ENCODE measurements at regions not wholly inside any gene's neighbourhood (a gene's known extent, or its start where the extent isn't known, plus 50 kb on each side); places are given as distances from the start of the nearest gene placed in this dataset.
"Not testable (repeated sequence)": the region's sequence is repeated elsewhere in the genome, so short reads cannot be mapped to it uniquely, and the experiment has no call there.

DNA sequence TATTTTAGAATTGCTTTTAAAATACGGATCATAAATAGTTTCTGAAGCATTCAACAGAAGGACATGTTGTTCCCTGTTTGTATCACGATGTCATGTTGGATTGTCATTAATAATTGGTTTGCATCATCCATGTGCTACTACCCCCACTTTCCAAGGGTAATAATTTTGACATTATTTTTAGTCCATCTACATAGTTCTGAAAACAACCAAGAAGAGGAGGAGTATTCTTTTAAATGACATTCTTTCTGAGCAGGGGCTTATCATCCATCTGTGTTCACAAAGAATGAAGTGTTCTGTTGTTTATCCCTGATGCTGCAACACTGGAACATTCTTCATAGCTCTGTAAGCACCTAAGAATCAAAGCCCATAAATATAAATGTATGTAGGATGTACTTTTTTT lies 151.0 kb upstream of the CITED2 start:
- DNase-seq (ENCODE audit: missing footprints) (no peak), ATAC-seq (no peak)
- intact Hi-C loops (cut with DNase I): no loop called here

DNA sequence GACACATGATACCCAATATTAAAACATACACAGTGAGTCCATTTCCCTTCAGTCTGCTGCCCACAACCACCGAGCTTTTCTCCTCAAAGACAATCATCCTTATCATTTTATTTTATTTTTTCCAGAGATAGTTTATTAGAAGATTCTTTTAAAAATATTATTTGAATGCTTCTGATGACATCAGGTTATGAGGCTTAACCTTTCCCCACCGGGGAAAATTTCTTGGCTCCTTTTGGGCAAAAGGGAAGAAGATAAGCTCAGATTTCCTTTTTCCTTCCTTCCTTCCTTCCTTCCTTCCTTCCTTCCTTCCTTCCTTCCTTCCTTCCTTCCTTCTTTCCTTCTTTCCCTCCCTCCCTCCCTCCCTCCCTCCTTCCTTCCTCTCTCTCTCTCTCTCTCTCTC lies 149.5 kb upstream of the CITED2 start:
- intact Hi-C loops (cut with DNase I): no loop called here

DNA sequence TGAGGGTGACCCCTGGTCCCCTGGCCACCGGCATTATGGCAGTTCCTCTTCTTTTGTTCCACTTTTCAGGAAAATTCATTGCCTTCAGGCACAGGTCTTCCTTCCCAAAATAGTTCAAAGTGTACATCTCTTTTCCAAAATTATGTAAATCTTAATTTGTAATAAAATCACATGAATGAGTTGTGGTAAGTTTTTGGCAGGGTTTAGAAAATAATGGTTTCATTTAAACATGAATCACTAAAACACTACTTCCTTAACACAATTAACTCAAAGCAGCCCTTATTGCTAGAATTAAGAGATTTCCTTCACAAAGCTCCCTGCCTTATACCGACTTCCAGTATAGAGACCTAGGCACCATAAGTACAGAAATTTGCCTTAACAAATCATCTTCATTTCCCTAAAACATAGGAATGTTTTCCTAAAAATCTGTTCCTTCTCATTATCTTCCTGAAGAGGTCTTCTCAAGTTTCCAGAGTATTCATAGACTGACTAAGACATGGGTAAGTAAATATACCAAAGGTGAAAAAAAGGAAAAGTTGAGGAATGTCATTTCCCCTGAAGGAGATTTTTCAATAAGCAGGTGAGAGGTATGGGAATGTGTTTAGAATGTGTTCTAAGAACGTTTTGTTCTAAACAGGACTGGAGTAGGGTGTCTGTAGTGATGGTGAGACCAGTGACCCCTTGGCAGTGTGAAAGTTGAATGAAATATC lies 148.2 kb upstream of the CITED2 start:
- ATAC-seq (no peak), DNase-seq (ENCODE audit: missing footprints) (no peak)
- intact Hi-C loops (cut with DNase I): no loop called here

More for the DNA sequence above, 149.5 kb upstream of the CITED2 start:
- ATAC-seq (no peak), DNase-seq (ENCODE audit: missing footprints) (no peak)

DNA sequence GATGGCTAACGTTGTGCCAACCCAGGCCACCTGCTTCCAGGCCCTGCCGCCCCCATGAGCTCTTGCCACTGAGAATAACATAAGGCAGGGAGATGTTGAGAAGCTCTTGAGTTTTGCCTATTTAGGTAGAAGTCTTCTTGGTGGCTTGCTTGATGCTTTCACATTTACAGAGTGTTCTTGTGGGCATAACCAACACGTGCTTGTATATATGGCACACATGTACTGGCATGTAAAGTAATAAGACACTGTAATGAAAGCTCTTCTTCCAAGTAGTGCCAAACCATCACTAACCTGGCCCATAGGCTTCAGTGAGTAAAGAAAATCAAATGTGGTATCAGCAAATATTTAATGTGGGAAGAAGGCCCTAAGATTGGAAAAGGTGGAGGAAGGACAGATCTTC lies 146.9 kb upstream of the CITED2 start:
- ATAC-seq (no peak), DNase-seq (ENCODE audit: missing footprints) (no peak)
- intact Hi-C loops (cut with DNase I): no loop called here

DNA sequence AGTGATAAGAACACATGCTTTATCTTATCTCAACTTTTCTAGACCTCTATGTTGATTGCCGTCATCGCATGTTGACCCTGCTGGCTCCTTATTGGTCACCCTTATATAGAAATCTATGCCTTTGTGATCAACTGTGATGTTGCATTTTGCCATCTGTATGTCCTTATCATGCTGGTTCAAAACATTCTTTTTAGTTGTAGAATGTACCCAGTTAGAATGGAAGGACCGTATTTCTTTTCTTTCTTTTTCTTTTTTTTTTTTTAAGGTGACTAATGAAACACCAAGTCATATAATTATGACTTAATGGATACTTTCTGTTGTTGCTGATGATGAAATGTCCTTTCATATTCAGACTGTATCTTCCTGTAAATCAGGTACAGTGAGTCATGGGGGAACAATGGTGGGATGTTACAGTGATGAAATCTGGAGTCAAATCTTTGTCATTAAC lies 145.9 kb upstream of the CITED2 start:
- no peak for ATAC-seq
- intact Hi-C loops (cut with DNase I): no loop called here
- no peak for DNase-seq (ENCODE audit: missing footprints)

DNA sequence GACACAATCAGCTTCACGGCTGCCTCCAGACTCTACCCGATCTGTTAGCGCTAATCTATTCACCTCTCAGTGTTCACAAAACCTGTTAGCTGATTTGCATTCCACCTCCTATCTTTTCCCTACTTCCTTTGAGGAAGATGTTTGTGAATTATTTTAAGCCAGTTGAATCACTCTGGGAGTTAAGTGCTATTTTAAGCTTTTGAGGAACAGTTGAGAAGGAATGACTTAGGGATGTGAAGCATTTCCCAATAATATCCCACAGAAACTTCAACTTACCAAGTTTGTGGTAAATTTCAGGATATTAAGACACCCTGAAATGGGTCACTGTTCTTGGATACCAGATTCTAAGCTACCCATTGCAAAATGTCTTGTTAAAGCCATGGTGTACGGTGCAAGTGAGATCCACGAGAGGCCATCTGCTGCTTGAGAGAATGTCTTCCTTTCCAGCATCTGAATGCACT lies 145.2 kb upstream of the CITED2 start:
- intact Hi-C loops (cut with DNase I): loop anchor here (10.0 kb wide), 1 partner anchor 255 kb away; no protein-coding TSS in a partner anchor
- no peak for ATAC-seq

DNA sequence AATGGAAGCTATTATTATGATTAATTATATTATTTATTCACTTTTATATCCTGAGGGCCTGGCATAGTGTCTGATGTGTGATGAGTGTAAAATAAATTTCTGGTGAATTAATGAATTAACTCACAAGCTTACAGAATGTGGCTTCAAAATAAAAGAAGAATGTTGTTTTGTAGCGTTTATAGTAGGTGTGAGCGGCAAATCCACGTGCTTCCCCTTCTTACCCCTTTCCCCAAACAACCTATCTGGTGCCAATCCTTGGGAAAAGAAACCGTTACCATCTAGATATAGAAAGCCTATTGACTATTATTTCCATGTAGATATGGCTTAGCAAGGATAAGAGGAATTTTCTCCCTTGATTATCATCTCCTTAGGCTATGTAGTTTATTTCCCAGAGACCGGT lies 144.6 kb upstream of the CITED2 start:
- DNase-seq (ENCODE audit: missing footprints) (no peak), ATAC-seq (no peak)
- intact Hi-C loops (cut with DNase I): loop anchor here (10.0 kb wide), 1 partner anchor 256 kb away; no protein-coding TSS in a partner anchor

More for the DNA sequence above, 145.2 kb upstream of the CITED2 start:
- no peak for DNase-seq (ENCODE audit: missing footprints)

DNA sequence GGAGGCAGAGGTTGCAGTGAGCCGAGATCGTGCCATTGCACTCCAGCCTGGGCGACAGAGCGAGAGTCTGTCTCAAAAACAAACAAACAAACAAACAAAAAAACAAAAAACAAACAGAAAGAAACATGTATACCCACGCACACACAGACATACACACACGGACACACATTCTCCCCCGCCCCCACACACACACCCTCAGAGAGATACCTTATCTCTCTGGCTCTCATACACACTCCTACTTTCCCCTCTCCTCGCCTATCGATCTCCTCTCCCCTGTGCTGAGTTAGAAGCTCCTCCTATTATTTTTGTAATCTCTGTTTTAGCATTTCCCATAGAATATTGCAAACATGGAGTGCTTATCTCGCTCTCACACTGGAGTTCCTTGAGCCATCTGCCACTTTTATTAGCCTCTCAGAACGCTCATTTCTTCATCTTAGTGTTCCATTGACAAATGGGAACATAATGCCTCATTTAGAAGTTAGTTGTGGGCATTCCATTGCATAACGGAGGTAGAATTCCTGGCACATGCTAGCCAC lies 144.2 kb upstream of the CITED2 start:
- DNase-seq (ENCODE audit: missing footprints) (no peak), ATAC-seq (no peak)
- intact Hi-C loops (cut with DNase I): loop anchor here (10.0 kb wide), 1 partner anchor 256 kb away; no protein-coding TSS in a partner anchor

DNA sequence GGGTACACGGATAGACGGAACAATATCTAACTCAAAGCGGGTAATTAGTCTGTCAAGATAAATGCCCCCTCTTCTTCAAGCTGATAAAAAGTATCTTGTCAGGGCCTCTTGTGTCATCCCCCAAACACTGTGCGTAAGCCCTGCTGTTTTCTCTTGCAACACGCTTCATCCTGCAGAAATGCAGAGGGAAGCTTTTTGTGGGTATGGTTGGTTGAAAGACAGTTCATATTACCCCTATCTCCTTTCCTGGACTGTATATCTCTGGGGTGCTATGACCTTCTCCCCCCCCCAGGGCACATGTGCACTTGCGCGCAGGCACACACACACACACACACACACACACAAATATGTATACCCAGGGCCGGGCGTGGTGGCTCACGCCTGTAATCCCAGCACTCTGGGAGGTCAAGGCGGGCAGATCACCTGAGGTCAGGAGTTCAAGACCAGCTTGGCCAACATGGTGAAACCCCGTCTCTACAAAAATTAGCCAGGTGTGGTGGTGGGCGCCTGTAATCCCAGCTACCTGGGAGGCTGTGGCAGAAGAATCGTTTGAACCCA lies 143.6 kb upstream of the CITED2 start:
- intact Hi-C loops (cut with DNase I): loop anchor here (10.0 kb wide), 1 partner anchor 257 kb away; no protein-coding TSS in a partner anchor
- DNase-seq (ENCODE audit: missing footprints); ATAC-seq: not testable (repeated sequence)

DNA sequence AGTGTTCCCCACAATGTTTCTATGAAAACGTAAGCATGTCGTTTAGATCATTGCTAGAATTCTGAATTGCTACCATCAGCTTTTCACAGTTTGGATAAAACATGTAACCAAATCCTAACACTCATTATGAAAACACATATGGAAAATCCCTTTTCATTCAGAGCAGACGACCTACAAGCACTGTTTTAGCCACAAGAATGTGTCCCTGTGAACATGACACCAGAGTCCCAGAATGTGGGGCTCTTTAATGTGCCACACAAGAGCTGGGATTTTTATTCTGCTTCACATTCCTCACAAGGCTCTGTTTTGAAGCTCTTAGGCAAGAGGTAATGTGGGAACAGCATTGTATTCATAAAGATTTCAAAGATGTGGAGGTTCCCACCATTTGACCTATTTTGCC lies 141.1 kb upstream of the CITED2 start:
- DNase-seq (ENCODE audit: missing footprints): no peak
- intact Hi-C loops (cut with DNase I): loop anchor here (10.0 kb wide), 1 partner anchor 259 kb away; no protein-coding TSS in a partner anchor
- no peak for ATAC-seq

DNA sequence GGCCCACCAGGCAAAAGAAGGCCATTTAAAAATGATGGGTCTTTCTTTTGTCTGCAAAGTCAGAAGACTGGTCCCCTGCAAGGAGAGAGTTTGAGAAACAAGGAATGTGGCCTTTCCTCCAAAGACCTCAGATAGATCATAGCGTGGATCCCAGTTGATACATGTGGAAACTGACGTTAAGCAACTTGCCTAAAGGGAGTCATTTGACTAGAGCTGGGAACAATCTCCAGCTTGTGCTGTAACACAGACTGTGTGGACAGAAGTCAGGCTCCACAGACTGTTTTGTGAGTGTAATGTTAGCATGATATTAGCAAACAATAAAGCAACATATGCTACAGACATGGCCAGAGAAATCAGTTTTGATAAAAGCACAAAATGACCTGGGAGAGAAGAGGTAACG lies 140.4 kb upstream of the CITED2 start:
- DNase-seq (ENCODE audit: missing footprints) (no peak), ATAC-seq (no peak)
- intact Hi-C loops (cut with DNase I): loop anchor here (5.0 to 10.0 kb wide), 3 partner anchors 260 to 457 kb away; no protein-coding TSS in a partner anchor

DNA sequence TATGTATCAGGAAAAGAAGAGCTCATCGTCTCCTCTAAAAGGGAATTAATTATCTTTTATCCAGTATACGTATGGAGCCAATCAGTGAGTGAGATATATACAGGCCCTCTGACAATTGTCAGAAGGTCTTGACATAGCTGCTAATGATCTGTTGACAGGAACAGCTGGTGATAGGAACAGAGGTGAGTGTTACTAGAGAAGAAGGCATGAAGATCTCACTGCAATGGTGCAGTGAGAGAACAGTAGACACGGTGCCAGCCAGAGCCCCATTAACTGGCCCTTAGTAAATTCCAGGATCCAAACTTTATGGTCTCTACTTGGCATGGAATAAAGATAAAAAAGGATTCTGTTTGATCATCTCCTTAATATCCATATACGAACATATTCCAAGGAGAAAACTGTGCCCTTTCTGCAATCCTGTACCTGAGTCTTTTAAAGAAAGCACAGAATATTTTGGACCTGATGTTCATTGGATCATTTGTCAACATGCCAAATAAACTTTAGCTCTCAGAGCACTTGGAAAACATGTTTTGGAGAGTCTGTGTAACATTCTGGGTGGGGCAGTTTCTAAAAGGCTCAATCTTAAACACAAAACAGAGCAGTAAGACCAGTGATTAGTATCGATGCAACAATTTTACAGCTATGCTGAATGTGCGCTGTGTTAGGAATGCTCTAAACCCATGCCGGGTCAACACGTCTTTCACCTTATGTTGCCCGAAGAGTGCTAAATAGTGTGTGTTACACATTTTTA lies 135.8 kb upstream of the CITED2 start:
- intact Hi-C loops (cut with DNase I): loop anchor here (1.0 to 10.0 kb wide), 5 partner anchors 133 to 928 kb away; no protein-coding TSS in a partner anchor
- ATAC-seq: peak; percentile 96
- DNase-seq (ENCODE audit: missing footprints): peak; percentile 54

DNA sequence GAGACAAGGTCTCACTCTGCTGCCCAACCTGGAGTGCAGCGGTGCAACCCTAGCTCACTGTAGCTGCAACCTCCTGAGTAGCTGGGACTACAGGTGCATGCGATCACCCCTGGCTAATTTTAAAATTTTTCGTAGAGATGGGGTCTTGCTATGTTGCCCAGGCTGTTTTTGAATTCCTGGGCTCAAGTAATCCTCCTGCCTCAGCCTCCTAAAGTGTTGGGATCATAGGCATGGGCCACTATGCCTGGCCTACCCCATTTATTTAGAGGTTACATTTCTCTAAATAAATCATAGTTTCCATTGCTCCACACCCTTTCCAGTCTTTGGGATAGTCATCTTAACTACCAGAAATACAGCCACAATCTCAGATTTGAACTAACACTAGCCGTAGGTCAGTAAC lies 134.7 kb upstream of the CITED2 start:
- intact Hi-C loops (cut with DNase I): no loop called here

DNA sequence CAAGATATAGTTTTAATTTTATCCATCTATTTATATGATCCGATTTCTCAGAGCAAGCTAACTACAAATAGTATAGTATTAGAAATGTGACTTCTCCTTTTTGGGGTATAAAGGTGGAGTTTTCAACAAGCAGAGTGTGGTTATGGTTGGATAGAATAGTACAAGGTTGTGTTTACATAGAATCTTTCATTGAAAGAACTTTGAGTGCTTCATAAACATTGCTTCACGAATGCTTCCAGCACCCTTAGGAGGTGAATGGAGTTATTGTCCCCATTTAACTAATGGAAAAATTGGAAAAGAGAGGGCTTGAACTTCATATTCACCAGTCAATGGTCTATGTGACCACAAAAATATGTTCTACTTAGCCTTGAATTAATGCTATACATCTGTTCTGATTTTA lies 134.1 kb upstream of the CITED2 start:
- DNase-seq (ENCODE audit: missing footprints): no peak
- intact Hi-C loops (cut with DNase I): no loop called here

More for the DNA sequence above, 134.7 kb upstream of the CITED2 start:
- peak; percentile 53 for DNase-seq (ENCODE audit: missing footprints)
- no peak for ATAC-seq

DNA sequence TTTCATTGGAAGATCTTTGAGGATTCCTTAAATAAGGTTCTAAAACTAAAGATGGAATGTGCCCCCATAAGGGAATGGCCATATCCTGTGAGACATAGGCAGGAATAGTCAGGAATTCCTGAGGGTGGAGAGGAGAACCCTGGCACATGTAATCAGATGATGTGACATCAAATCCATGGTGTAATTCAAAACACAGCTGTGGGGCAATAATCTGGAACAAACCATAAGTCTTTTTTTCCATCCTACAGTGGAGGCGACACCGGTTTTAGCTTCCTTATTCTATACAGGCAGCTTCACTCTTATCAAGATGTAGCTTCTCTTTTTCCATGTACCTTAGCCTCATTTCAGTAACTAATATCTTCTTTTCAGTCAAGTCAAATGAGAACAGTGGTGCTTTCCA lies 133.6 kb upstream of the CITED2 start:
- no peak for ATAC-seq
- intact Hi-C loops (cut with DNase I): no loop called here
- DNase-seq (ENCODE audit: missing footprints): no peak

More for the DNA sequence above, 134.1 kb upstream of the CITED2 start:
- no peak for ATAC-seq

DNA sequence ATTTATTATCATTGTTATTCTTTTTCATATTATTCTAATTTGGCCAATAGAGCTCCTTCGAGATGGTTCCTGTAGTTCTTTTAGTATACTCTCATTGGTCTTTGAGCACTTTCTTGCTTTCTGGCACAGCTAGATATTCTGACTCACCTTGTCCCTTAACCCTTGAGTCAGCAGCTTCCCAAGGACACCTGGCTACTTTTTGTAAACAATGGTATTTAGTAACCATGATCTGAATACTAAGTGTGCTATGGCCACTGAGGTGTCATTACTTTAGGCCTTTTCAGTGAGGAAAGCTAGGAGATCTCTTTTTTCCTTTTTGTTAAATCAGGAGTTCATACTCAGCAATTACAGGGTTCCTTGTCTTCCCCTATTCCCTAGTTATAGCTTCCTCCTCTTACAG lies 126.5 kb upstream of the CITED2 start:
- DNase-seq (ENCODE audit: missing footprints) (no peak), ATAC-seq (no peak)
- intact Hi-C loops (cut with DNase I): no loop called here

DNA sequence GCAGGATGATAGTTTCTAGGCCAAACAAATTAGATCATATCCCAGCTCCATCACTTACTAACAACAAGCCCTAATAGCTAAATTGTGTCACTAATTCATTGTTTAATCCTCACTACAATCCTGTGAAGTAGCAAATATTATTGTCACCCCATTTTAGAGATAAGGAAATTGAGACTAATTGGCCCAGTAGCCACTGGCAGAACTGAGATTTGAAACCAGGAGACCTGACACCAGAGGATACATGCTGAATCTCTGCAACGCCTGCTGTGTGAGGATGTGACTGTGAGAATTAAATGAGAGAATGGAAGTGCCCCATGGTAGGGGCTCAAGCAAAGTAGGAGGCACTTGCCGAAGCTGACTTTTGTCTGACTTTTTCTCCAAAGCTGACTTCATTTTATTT lies 124.3 kb upstream of the CITED2 start:
- intact Hi-C loops (cut with DNase I): no loop called here
- ATAC-seq (no peak), DNase-seq (ENCODE audit: missing footprints) (no peak)

DNA sequence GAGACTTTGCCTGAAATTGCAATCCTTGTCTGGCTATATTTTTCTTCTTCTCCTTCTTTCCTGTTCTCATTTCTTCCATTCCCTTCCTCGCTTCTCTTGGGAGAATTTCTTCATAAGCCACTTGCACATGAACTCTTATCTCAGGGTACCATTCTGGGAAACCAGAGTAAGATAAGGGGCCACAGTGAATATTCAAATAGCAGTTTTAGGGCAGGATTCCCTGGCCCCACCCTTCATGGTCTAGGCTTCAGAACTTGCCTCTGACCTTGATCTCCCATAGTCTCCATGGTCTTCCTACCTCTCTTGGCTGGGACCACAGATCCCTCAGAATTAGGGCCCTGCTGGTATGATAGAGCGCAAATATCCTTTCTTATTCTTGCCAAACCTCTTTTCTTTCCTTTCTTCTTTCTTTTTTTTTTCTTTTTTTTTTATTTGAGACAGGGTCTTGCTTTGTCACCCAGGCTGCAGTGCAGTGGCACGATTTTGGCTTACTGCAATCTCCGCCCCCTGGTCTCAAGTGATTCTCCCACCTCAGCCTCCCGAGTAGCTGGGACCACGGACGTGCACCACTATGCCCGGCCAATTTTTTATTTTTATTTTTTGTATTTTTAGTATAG lies 123.0 kb upstream of the CITED2 start:
- no peak for ATAC-seq
- DNase-seq (ENCODE audit: missing footprints): no peak
- intact Hi-C loops (cut with DNase I): no loop called here
